Fibroblast of lung (primary cell): ENCODE measurements at regions not wholly inside any gene's neighbourhood (a gene's known extent, or its start where the extent isn't known, plus 50 kb on each side); places are given as distances from the start of the nearest gene placed in this dataset.

Experiments
- EZH2 ChIP-seq: IDR thresholded peaks from 2 replicates; pipeline ENCODE4 v1.5.1; 2012; ENCODE audit warnings: low read length, control low read depth, mild to moderate bottlenecking; ENCODE audit errors: missing control alignments
- TF ChIP-seq, protein P1 (sequence below), 2 donors: IDR thresholded peaks in 1 of 2; conservative IDR thresholded peaks in 1 of 2; 1 replicate in 1 of 2; 2 replicates in 1 of 2; pipeline ENCODE4 v1.5.1; 2011 to 2012; ENCODE audit warnings: low read length in 2 of 2, control low read depth in 1 of 2, inconsistent platforms in 1 of 2, low read depth in 1 of 2, mild to moderate bottlenecking in 1 of 2

DNA sequence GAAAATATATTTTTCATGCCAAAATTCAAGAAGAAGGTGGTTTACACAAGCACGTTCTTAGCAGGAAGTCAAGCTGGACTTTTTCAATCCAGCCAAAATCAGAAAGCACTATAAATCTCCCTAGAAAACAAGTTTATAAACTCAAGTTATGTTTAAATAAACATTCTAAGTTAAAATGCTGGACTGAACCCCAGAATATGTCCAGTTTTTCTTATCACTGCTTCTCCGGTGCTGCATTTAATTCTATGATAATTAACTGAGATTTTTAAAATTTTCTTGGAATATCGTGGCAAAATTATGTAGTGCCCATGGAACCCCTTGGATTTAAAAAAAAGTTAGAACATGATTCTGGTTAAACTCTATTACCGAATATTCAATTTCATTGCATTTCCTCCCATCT, 218.2 kb upstream of the MDFIC2 start:
- TF ChIP-seq, protein P1, sequence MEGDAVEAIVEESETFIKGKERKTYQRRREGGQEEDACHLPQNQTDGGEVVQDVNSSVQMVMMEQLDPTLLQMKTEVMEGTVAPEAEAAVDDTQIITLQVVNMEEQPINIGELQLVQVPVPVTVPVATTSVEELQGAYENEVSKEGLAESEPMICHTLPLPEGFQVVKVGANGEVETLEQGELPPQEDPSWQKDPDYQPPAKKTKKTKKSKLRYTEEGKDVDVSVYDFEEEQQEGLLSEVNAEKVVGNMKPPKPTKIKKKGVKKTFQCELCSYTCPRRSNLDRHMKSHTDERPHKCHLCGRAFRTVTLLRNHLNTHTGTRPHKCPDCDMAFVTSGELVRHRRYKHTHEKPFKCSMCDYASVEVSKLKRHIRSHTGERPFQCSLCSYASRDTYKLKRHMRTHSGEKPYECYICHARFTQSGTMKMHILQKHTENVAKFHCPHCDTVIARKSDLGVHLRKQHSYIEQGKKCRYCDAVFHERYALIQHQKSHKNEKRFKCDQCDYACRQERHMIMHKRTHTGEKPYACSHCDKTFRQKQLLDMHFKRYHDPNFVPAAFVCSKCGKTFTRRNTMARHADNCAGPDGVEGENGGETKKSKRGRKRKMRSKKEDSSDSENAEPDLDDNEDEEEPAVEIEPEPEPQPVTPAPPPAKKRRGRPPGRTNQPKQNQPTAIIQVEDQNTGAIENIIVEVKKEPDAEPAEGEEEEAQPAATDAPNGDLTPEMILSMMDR (conservative IDR thresholded peaks at IDR 0.05 in 1 of 2, IDR thresholded peaks at IDR 0.05 in 1 of 2; ENCODE audit: low read depth in 1 of 2, low read length in 2 of 2): no peak
- TF ChIP-seq EZH2: no peak
